SHP77 (cell line): ENCODE measurements at regions not wholly inside any gene's neighbourhood (a gene's known extent, or its start where the extent isn't known, plus 50 kb on each side); places are given as distances from the start of the nearest gene placed in this dataset.
A peak's percentile ranks its signal among the peaks of the same experiment; 100 is the strongest.
"Not testable (repeated sequence)": the region's sequence is repeated elsewhere in the genome, so short reads cannot be mapped to it uniquely, and the experiment has no call there.

ENCODE experiments used
- DNase-seq, 2 experiments: peaks; one replicate each; lab custom pipeline; 2025; lab: John Stamatoyannopoulos, UW

DNA sequence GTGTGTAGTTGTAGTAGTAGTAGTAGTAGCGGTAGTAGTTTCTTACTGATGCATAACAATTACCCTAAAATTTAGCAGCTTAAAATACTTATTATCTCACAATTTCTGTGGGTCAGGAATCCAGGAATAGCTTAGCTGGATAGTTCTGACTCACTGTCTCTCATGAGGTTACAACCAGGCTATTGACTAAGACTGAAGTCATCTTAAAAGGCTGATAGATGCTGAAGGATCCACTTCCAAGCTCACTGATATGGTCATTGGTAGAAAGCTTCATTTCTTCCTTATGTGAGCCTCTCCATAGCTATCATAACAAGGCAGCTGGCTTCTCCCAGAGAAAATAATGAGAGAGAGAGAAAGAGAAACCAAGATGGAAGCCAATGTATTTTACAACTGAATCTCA lies 147.5 kb upstream of the FBXL17 start:
- DNase-seq, result no peak

DNA sequence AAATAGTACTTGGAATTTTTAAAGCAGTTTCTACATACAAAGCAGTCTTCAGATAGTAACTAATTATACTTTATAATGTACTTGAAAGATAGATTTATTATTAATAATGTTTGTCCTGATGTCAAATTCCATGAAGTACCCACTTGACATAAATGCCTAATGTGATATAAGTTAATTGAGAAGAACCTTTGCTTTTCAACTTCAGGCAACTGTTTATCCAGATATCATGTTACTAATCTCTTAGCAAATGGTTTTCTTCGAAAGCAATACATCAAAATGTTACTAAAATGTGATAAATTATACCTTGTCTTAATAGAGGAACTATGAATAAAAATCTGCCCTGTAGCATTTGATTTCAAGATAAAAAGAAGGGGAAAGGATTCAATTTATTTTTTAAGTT lies 146.8 kb upstream of the FBXL17 start:
- DNase-seq, result no peak

DNA sequence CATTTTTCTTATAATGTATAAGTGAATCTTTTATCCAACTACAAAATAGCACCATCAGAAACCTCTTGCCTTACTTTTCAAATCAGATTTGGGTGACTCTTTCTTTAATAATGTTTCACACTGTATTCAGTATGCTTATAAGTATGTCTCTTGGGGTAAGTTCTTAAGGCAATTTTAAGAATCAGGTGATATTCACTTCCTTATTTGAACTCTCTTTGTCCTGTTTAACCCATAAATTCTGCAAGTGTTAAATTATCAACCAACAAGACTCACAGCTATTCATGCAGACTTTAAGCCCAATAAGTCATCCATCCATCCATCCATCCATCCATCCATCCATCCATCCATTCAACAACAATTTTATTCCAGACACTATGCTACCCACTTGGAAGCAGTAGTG lies 142.7 kb upstream of the FBXL17 start:
- DNase-seq, result no peak

DNA sequence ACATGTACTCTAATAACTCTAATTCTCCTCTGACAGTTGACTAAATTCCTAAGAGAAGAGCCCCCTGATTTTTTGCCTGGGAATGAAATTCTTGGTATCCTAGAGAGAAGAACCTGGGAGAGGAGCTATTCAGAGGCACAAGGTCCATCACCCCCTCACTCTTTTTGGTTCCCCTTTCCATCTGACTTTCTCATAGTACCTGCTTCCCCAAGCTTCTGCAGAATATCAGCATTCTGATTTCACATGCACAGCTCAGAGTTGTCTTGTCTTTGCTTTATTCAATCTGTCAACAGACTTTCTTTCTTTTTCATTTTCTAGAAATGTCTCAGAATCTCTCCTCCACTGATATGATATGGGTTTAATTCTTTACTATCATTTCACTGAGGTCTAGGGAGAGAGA lies 141.5 kb upstream of the FBXL17 start:
- DNase-seq, result no peak

DNA sequence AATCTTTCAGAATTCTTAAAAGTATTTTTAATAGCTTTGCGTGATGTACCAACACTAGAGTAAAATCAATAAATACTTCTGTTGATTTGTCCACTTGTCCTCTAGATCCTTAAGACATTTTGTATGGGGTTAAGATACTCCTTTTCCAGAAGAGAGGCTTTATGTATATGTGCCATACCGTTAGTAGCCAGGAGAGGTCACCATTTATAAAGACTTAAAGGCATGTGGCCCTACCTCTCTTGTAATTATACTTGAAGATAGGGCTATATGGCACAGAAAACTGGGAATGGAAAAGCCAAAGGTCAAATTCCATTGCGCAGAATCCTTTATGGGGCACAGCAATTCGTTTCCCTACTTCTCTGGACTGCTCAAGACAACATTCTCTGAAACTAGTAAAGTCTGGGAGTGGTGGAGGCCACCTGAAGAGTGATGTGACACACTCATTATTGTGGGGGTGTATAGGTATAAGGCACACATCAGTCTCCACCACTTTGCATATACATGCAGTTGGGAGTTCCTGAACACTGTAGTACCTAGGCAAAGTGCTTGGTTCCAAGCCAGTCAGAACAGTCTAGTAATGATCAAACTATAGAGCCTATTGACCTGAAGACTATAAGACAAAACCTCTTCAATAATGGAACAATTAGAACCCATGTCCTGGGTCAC lies 140.1 kb upstream of the FBXL17 start:
- peak; percentile 24 to 63 for DNase-seq

DNA sequence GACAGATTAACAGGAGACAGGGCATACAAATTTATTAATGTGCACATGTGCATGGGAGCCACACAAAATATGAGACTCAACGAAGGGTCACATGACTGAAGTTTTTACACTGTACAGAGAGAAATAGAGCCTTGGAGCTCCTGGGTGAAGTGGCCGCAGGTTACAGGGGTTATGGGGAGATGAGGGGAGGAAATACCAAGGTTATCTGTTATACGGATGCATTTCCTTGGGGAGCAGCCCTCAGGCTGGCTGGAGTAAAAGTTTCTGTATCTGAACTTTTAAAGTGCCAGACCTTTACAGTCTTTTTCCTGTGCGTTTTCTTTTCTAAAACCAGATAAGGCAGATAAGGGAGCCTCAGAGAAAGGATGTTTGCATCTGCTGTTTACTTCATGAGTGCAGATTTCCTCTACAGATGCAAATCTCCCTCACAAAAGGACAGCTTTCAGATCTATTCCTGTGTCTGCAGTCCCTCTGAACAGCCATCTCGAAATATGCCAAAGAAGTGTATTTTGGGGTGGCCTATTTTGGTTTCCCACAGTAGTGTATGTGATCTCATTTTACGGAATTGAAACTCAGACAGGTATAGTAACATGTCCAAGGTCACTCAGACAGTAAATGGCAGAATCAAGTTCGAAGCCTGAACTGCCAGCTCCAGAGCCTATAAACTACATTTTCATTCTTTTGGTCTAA lies 139.3 kb upstream of the FBXL17 start:
- no peak for DNase-seq

DNA sequence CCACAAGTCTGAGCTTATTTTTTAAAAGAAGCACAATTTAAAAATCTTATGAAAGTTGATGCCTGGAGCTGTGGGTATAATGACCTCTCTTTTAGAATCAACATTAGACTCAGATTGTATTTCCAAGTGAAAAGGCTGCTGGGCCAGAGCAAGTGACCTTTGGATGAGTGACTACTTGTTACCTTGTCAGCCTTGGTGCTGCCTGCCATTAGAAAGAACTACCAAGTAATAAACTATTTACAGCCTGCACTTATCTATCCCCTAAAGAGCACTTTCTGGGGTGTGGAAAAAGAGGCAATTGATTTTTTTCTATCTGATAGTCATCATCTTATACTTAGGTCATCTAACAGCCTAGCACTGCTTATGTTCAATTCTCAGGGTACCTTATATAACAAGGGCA lies 134.9 kb upstream of the FBXL17 start:
- no peak for DNase-seq

DNA sequence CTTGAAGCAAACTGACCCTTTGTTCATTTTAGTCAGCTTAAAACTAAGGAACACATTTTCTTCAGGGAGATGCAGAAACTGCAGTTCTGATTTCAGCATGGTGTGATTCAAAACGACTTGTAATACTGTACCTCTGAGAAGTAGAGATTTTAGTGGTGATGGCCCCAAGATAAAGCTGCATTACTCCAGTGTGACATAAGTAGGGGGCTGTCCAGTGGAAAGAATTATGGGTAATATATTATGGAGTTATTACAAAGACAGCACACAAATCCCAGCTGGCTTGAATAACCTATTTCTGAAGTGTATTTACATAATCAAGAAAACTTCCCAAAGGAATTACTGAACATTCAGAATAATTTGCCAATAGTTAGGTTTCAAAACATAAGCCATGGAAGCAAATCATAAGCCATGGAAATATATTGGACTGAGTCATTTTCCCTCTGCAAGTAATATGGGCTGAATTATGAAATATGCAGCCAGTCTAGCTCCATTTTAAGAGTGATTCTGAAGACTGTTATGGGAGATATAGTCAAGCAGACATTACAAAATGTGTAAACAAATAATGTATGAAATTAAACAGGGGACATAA lies 133.7 kb upstream of the FBXL17 start:
- no peak for DNase-seq

DNA sequence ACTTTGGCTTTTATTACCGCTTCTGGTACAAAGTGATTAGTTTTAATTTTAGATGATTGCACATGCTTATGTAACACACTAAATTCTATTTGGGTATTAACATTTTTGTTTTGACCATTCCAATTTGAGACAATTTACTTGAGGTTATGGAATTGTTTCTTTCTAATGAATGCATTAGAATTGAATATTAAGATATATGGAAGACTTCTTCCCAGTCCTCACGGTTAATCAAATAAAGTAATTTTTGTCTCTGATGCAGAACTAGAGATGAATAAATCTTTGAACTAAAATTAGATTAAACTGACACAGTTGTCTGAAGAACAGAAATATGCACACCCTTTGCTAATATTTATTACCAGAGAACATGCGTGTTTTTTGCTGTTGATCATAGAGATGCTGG lies 127.1 kb upstream of the FBXL17 start:
- DNase-seq, result no peak

DNA sequence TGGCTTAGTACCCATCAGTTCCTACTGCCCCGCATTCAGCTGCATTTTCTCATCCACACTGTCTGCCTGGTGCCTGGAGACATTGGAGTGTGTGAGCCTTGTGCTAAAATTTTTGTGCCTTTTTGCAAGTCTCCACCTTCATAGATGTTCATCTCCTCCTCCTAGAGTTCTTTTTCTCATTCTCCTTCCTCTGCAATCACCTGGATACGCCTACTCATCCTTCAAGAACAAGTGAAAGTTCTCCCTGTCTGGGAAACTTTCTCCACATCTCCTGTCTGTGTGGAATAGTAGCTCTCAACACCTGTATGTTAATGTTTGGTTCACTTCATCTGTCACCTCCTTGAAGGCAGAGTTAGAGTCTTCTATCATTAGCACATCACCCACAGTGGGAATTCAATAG lies 125.7 kb upstream of the FBXL17 start:
- no peak for DNase-seq

DNA sequence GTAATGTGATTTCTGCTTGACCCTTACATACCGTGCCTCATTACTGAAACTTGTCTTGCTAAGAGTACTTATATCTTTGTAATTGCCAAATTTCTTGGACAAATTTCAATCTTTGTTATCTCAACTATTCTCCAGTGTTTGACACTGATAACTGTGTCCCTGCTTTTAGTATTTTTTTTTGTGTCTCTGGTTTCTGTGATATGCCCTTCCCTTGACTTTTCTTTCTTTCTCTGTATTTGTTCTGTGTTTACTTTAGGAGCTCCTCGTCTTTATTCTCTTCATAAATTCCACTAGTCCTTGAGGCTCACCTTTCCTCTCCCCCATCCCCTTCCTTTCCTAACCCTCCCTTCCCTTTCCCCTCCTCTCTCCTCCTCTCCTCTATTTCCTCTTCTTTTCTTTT lies 123.7 kb upstream of the FBXL17 start:
- no peak for DNase-seq

DNA sequence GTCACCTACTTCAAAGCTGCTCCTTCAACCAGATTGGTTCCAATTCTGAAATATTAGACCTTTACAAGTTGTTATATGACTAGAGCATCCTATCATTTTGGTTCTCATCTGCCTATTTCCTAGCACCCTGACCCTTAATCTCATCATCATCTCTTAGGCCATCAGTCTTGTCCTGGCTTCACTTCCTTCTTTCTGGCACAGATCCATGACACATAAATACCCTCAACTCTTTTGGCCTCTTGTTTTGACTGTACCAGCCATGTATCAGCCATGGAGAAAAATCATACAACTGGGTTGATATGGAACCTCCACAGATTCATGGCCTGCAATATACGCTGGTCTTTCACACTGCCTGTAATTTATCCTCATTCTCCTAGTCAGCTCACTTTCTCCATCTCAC lies 123.1 kb upstream of the FBXL17 start:
- DNase-seq, result no peak

DNA sequence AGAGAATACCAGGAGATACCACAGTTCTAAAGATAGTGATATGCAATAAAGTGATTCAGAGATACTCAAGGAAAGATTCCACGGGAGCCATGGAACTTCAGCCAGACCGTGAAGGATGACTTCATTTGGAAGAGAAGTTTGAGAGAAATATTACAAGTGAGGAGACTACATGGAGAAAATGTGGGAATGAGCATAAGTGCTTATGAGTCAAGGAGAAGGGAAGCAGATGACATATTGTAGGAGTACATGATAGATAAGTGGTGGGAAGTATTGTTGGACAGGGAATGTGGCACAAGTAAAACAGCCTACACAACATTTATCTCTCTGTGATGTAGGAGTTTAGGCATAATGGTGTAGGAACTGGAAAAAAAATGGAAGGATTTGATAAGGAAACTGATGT lies 122.1 kb upstream of the FBXL17 start:
- no peak for DNase-seq

DNA sequence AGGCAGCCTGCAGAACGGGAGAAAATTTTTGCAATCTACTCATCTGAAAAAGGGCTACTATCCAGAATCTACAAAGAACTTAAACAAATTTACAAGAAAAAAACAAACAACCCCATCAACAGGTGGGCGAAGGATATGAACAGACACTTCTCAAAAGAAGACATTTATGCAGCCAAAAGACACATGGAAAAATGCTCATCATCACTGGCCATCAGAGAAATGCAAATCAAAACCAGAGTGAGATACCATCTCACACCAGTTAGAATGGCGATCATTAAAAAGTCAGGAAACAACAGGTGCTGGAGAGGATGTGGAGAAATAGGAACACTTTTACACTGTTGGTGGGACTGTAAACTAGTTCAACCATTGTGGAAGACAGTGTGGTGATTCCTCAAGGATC lies 113.7 kb upstream of the FBXL17 start:
- DNase-seq, result not testable (repeated sequence)

DNA sequence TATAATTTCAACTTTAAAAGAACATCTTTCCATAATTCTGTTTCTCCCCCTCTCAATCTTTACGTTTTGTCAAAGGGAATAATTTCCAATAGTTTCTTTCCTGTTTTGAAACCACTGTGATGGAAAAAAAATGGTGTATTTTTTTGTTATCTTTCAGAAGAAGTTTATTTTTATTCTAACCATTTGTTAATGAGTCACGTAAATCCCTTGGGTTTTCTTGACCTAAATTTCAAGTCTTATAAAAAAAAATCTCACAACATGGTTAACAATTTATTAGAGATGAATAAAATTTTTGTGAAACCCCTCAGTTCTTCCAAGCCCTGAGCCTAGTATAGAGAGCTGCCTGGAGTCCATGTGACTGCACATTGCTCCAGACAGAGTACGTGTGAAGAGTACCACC lies 106.1 kb upstream of the FBXL17 start:
- no peak for DNase-seq

DNA sequence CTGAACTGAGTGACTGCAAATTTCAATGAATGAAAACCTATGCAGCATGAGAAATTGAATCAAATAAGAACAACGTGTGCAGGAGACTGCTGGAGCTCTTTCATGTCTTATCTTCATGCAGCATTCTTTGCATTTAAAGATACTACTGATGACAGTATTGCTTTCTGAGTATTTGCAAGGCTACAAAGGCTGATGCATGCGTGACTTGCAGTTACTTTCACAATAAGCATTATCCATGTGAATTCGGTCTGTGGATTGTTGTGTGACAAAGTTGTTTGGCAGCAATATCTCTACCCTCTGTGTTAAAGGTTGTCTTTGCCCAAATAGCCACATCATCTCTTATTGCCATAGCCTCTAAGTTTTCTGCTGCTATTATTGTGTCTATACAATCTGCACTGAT lies 102.1 kb upstream of the FBXL17 start:
- DNase-seq, result no peak

DNA sequence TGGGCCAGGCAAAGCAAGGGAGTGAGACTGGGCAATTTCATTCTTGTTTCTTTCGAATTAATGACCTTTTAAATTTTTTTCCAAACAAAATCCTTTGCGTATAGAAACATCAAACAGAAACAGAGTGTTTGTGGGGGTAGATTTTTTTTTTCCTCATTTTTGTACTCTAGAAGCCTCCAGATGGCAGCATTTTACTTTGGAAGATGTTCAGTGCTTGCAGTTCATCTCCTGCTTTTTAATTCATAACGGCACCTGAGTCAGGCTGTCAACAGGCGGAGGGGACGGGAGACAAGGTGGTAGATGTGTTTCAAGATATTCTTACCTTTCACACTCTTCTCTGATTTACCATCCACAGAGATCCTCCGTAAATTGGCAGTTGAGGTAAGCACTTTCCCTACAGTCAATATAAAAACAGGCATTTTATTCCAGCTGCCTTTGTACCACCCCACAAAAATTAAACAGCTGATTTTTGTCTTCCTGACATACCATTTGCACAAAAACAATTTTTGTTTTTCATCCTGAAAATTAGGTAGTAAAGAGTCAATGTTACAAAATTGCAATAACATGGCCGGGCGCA lies 99.5 kb upstream of the FBXL17 start:
- DNase-seq, result peak; percentile 30 to 47

DNA sequence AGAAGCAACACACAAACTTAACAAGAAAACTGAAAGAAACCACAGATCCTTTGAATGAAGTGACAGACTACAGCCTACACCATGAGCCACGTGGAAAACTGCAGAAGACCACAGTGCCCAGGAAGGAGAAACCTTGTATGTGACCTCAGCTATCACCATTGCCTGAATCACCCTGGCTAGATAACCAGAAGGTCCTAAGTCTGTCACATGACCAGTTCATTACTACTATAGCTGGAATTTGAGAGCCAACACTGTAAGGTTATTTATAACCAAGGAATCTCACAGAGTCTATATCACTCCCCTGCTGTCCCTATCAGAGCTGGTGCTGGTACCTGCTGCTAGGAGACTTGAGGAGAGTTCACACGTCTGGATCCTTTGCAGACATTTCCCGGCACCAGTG lies 90.3 kb upstream of the FBXL17 start:
- DNase-seq, result no peak

DNA sequence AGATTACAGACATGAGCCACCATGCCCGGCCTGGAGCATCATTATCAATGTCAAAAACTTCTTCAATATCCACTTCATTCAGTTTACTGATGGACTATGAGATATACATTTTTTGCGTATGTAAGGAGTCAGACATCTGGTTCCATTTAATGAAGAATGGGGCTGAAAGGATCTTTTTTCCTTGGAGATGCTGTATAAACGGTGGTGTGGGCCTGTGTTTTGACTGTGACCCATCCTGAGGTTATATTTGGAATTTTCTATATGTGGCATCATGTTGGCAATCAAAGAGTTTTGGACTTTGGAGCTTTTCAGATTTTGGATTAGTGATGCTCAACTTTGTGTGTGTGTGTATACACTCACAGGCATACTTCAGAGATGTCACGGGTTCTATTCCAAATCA lies 85.7 kb upstream of the FBXL17 start:
- DNase-seq, result no peak

DNA sequence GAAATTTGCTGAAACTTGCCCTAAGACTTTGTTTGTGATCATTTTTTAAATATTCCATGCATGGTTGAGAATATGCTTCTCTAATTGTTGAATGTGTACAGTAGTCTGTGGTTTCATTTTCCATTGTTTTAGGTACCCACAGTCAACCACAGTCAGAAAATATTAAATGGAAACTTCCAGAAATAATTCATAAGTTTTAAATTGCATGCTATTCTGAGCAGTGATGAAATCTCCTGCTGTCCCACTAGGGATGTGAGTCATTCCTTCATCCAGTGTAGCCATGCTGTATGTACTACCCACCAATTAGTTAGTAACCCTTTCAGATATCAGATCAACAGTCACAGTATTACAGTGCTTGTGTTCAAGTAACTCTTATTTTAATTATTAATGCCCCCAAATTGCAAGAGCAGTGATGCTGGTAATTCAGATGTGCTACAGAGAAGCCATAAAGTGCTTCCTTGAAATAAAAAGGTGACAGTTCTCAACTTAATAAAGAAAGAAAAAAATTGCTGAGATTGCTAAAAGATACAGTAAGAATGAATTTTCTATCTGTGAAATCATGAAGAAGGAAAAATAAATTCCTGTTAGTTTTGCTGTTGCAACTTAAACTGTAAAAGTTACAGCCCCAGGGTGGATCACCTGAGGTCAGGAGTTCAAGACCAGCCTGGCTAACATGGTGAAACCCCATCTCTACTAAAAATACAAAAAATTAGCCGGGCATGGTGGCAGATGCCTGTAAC lies 79.9 kb upstream of the FBXL17 start:
- no peak for DNase-seq

DNA sequence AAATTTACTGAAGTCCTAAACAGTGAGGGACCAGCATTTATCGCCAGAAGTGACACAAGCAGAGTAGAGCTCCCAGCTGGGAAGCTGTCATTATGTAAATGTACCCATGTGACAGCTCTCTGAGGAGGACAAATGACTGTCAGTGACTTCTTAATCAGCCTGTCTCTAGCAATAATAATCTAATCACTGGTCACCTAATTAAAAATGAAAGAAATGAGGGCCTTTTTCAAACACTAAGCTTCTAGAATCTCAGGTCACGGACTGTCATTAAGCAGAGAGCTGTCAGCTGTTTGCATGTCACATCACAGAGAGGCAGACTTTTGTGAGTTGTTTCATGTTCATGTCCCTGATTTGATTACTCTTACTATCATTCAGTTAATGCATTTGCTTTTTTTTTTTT lies 77.9 kb upstream of the FBXL17 start:
- DNase-seq, result no peak

DNA sequence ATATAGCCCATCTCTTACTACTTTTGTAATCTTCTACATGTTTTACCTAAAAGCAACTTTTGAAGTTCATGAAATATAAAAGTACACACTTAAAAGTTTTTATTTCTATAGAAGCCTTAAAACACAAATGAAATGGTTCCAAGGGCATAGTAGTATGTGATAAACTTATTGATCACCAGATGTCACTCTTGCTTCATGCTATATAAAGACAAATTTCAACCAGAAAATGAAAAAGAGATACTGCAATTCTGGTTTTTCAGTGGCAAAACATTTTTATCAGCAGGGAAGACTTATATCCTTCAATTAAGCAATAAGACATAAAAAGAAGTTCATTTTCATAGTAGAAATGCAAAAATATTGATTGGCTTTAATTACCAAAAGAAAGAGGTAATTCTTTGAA lies 69.4 kb upstream of the FBXL17 start:
- DNase-seq, result no peak

DNA sequence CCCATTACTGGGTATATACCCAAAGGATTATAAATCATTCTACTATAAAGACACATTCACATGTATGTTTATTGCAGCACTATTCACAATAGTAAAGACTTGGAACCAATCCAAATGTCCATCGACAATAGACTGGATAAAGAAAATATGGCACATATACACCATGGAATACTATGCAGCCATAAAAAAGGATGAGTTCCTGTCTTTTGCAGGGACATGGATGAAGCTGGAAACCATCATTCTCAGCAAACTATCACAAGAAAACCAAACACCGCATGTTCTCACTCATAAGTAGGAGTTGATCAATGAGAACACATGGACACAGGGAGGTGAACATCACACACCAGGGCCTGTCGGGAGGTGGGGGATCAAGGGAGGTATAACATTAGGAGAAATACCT lies 62.2 kb upstream of the FBXL17 start:
- DNase-seq, result not testable (repeated sequence)
